22Rv1 (cell line): ENCODE measurements at regions not wholly inside any gene's neighbourhood (a gene's known extent, or its start where the extent isn't known, plus 50 kb on each side); places are given as distances from the start of the nearest gene placed in this dataset.

Experiments
- H3K27ac ChIP-seq: fragments of 450-650 bp; 2 replicates; pipeline ENCODE4 v1.5.1; 2017
- CTCF ChIP-seq: fragments of 450-650 bp; IDR thresholded peaks from 2 replicates; pipeline ENCODE4 v1.5.1; 2017; ENCODE audit warnings: mild to moderate bottlenecking
- ZFX ChIP-seq: fragments of 450-650 bp; IDR thresholded peaks from 2 replicates; pipeline ENCODE4 v1.6.1; 2017; ENCODE audit warnings: antibody characterized with exemption, borderline replicate concordance

GRCh38 chr6:148602136-148602535 is 144.7 kb upstream of the UST start:
- H3K27ac ChIP-seq, result no peak overlapping the region
- TF ChIP-seq ZFX (no peak), CTCF (no peak)

- TF ChIP-seq CTCF, result peak; percentile 59
- TF ChIP-seq ZFX, result no peak
- no peak overlapping the region for H3K27ac ChIP-seq
These were observed 138.5 kb upstream of the UST start for GRCh38 chr6:148608199-148608951.

- no peak overlapping the region for H3K27ac ChIP-seq
- TF ChIP-seq ZFX (no peak), CTCF (no peak)
These were observed 135.6 kb upstream of the UST start for GRCh38 chr6:148611213-148611612.

GRCh38 chr6:148612043-148612442 is 134.8 kb upstream of the UST start:
- TF ChIP-seq CTCF (no peak), ZFX (no peak)
- no peak overlapping the region for H3K27ac ChIP-seq

- no peak for TF ChIP-seq ZFX
- no peak for TF ChIP-seq CTCF
- H3K27ac ChIP-seq, result no peak overlapping the region
These were observed 132.2 kb upstream of the UST start for GRCh38 chr6:148614602-148615001.

GRCh38 chr6:148616841-148617240 is 130.0 kb upstream of the UST start:
- H3K27ac ChIP-seq, result no peak overlapping the region
- TF ChIP-seq ZFX, result no peak

GRCh38 chr6:148617530-148617929 is 129.3 kb upstream of the UST start:
- TF ChIP-seq CTCF, result no peak
- no peak overlapping the region for H3K27ac ChIP-seq

- TF ChIP-seq ZFX (no peak), CTCF (no peak)
- H3K27ac ChIP-seq, result no peak overlapping the region
These were observed 126.9 kb upstream of the UST start for GRCh38 chr6:148619891-148620290.
